H1 (cell line): ENCODE measurements at regions not wholly inside any gene's neighbourhood (a gene's known extent, or its start where the extent isn't known, plus 50 kb on each side); places are given as distances from the start of the nearest gene placed in this dataset.

Experiments used
- CTCF ChIA-PET: fragments of 300-600 bp; sonication (Branson Sonifier 250); formaldehyde crosslinking; loops from one replicate; lab custom pipeline; 2021; ENCODE audit not compliant: partially characterized antibody; lab: Charles Lee
- POLR2A ChIA-PET: fragments of 300-600 bp; sonication (Branson Sonifier 250); formaldehyde crosslinking; loops from one replicate; lab custom pipeline; 2021; ENCODE audit warnings: inconsistent platforms; ENCODE audit not compliant: partially characterized antibody; lab: Charles Lee
- DNase-seq, 2 experiments: peaks; one replicate each; pipeline versions ENCODE4 v3.0.0 to v3.0.0-alpha.2; 2010 to 2022; ENCODE audit warnings: low spot score in 2 of 2, low read depth in 1 of 2, mixed read lengths in 1 of 2
- FAIRE-seq: peaks from 2 replicates; lab custom pipeline; 2011; peaks lifted over from hg19 to GRCh38; lab: Jason Lieb, UNC
- H2AFZ ChIP-seq: 2 replicates; pipeline ENCODE4 v1.8.1; 2012; ENCODE audit warnings: low read length, inconsistent platforms
- H2AK5ac ChIP-seq: 2 replicates; pipeline ENCODE4 v1.6.1; 2013; ENCODE audit warnings: low read depth, low read length
- H2BK120ac ChIP-seq: replicated peaks from 2 replicates; pipeline ENCODE3; 2013; ENCODE audit warnings: low read depth, low read length, inconsistent platforms
- H2BK12ac ChIP-seq: 2 replicates; pipeline ENCODE4 v1.6.1; 2013; ENCODE audit warnings: low read depth, low read length
- H2BK15ac ChIP-seq: 2 replicates; pipeline ENCODE4 v1.6.1; 2013; ENCODE audit warnings: low read length
- H2BK20ac ChIP-seq: 2 replicates; pipeline ENCODE4 v1.6.1; 2013; ENCODE audit warnings: low read length
- H2BK5ac ChIP-seq: 2 replicates; pipeline ENCODE4 v1.6.1; 2013; ENCODE audit warnings: low read depth, low read length
- H3K14ac ChIP-seq: 2 replicates; pipeline ENCODE4 v1.6.1; 2013; ENCODE audit warnings: inconsistent platforms; ENCODE audit not compliant: insufficient read length
- H3K18ac ChIP-seq: 2 replicates; pipeline ENCODE4 v1.6.1; 2013; ENCODE audit warnings: low read length; ENCODE audit errors: extremely low read depth
- H3K23ac ChIP-seq: 2 replicates; pipeline ENCODE4 v1.6.1; 2013; ENCODE audit warnings: inconsistent platforms; ENCODE audit not compliant: insufficient read length
- H3K23me2 ChIP-seq: 2 replicates; pipeline ENCODE4 v1.6.1; 2013; ENCODE audit warnings: low read depth, low read length
- H3K27ac ChIP-seq: 2 replicates; pipeline ENCODE4 v1.6.1; 2011; ENCODE audit warnings: low read depth, low read length, inconsistent platforms
- H3K27me3 ChIP-seq, 4 experiments: replicated peaks in 1 of 4; 1 replicate in 1 of 4; 2 replicates in 3 of 4; pipeline versions ENCODE4 v1.6.1 to v1.8.1; 2011 to 2013; ENCODE audit warnings: low read length in 3 of 4, mild to moderate bottlenecking in 3 of 4, inconsistent platforms in 2 of 4, mixed read lengths in 2 of 4, moderate library complexity in 1 of 4; ENCODE audit not compliant: control insufficient read depth in 3 of 4, insufficient read depth in 3 of 4; ENCODE audit errors: extremely low read depth in 1 of 4
- H3K36me3 ChIP-seq, 4 experiments: 2 replicates each; pipeline versions ENCODE4 v1.6.1 to v1.8.1; 2011 to 2013; ENCODE audit warnings: mild to moderate bottlenecking in 4 of 4, low read length in 3 of 4, moderate library complexity in 2 of 4, control low read depth in 1 of 4, inconsistent platforms in 1 of 4; ENCODE audit not compliant: insufficient read depth in 4 of 4, control insufficient read depth in 2 of 4
- H3K4ac ChIP-seq: replicated peaks from 2 replicates; pipeline ENCODE3; 2013; ENCODE audit warnings: low read length, low read depth, mixed read lengths, inconsistent platforms; ENCODE audit not compliant: insufficient read length
- H3K4me1 ChIP-seq, 4 experiments: replicated peaks in 1 of 4; 1 replicate in 1 of 4; 2 replicates in 3 of 4; pipeline versions ENCODE4 v1.6.1 to v1.8.1; 2011 to 2013; ENCODE audit warnings: low read length in 3 of 4, inconsistent platforms in 2 of 4, mixed read lengths in 1 of 4; ENCODE audit not compliant: insufficient read depth in 4 of 4, control insufficient read depth in 3 of 4
- H3K4me2 ChIP-seq, 2 experiments: 2 replicates each; pipeline versions ENCODE4 v1.6.1 to v1.8.1; 2011 to 2013; ENCODE audit warnings: low read depth in 2 of 2, low read length in 2 of 2, control low read depth in 1 of 2, inconsistent platforms in 1 of 2, mild to moderate bottlenecking in 1 of 2; ENCODE audit not compliant: insufficient read depth in 1 of 2
- H3K4me3 ChIP-seq, 4 experiments: fragments of 200-600, 300-600 bp in 1 of 4; sonication (generic), shearing (Covaris generic), sonication (Bioruptor Twin) in 1 of 4; 2 replicates each; pipeline versions ENCODE4 v1.5.1 to v1.8.1; 2011 to 2016; ENCODE audit warnings: low read length in 4 of 4, low read depth in 3 of 4, control low read depth in 2 of 4, inconsistent platforms in 2 of 4, mild to moderate bottlenecking in 2 of 4, mixed read lengths in 1 of 4, moderate library complexity in 1 of 4; ENCODE audit not compliant: insufficient read depth in 2 of 4; ENCODE audit errors: extremely low read depth in 1 of 4
- H3K56ac ChIP-seq: replicated peaks from 2 replicates; pipeline ENCODE3; 2013; ENCODE audit warnings: low read depth, mild to moderate bottlenecking, mixed read lengths, low read length, inconsistent platforms; ENCODE audit not compliant: insufficient read length
- H3K79me1 ChIP-seq: 2 replicates; pipeline ENCODE4 v1.6.1; 2013; ENCODE audit warnings: low read depth, low read length, control low read depth
- H3K79me2 ChIP-seq, 2 experiments: 2 replicates each; pipeline versions ENCODE4 v1.6.1 to v1.8.1; 2012 to 2013; ENCODE audit warnings: low read length in 2 of 2, mild to moderate bottlenecking in 2 of 2, inconsistent platforms in 1 of 2; ENCODE audit not compliant: insufficient read depth in 2 of 2, control insufficient read depth in 1 of 2
- H3K9ac ChIP-seq, 4 experiments: replicated peaks in 1 of 4; 1 replicate in 1 of 4; 2 replicates in 3 of 4; pipeline versions ENCODE4 v1.6.1 to v1.8.1; 2011 to 2013; ENCODE audit warnings: low read depth in 3 of 4, low read length in 3 of 4, control low read depth in 2 of 4, mild to moderate bottlenecking in 2 of 4, moderate library complexity in 2 of 4, inconsistent platforms in 1 of 4; ENCODE audit errors: extremely low read depth in 1 of 4
- H3K9me3 ChIP-seq, 2 experiments: 2 replicates each; pipeline versions ENCODE4 v1.6.1 to v1.8.1; 2012 to 2013; ENCODE audit warnings: mild to moderate bottlenecking in 2 of 2, moderate library complexity in 2 of 2, control low read depth in 1 of 2, inconsistent platforms in 1 of 2, low read depth in 1 of 2, low read length in 1 of 2, mixed read lengths in 1 of 2; ENCODE audit not compliant: insufficient read depth in 2 of 2
- H4K20me1 ChIP-seq, 2 experiments: replicated peaks in 1 of 2; 2 replicates each; pipeline versions ENCODE3 to v1.8.1; 2011 to 2013; ENCODE audit warnings: inconsistent platforms in 2 of 2, low read length in 2 of 2, mild to moderate bottlenecking in 1 of 2; ENCODE audit not compliant: insufficient read depth in 2 of 2, control insufficient read depth in 1 of 2
- H4K5ac ChIP-seq: 2 replicates; pipeline ENCODE4 v1.6.1; 2013; ENCODE audit warnings: low read length, low read depth, mixed read lengths, inconsistent platforms; ENCODE audit not compliant: insufficient read length
- H4K8ac ChIP-seq: 2 replicates; pipeline ENCODE4 v1.8.0; 2013; ENCODE audit warnings: mild to moderate bottlenecking, moderate library complexity, low read length, inconsistent platforms; ENCODE audit not compliant: insufficient read depth; ENCODE audit errors: extremely low read depth
- H4K91ac ChIP-seq: replicated peaks from 2 replicates; pipeline ENCODE3; 2013; ENCODE audit warnings: low read length, mixed read lengths, inconsistent platforms; ENCODE audit not compliant: insufficient read length
- ASH2L ChIP-seq: fragments of 200-600, 300-600 bp; sonication (generic); IDR thresholded peaks from one replicate; pipeline ENCODE4 v1.7.1; 2017; ENCODE audit warnings: low read length
- BRCA1 ChIP-seq: IDR thresholded peaks from 2 replicates; pipeline ENCODE4 v1.6.1; 2012; ENCODE audit warnings: low read depth, low read length, improper control_type of control experiment
- CBX5 ChIP-seq: fragments of 300-800, 300-1000 bp; sonication (generic); IDR thresholded peaks from 2 replicates; pipeline ENCODE4 v1.7.1; 2016; ENCODE audit warnings: antibody characterized with exemption, low read length, low read depth
- EGR1 ChIP-seq: IDR thresholded peaks from 2 replicates; pipeline ENCODE4 v1.6.1; 2011; ENCODE audit warnings: low read depth, low read length, borderline replicate concordance
- EP300 ChIP-seq, 2 experiments: IDR thresholded peaks; 1 replicate in 1 of 2; 2 replicates in 1 of 2; pipeline ENCODE4 v1.6.1; 2011 to 2012; ENCODE audit warnings: low read depth in 2 of 2, low read length in 2 of 2, mild to moderate bottlenecking in 2 of 2, borderline replicate concordance in 1 of 2, inconsistent platforms in 1 of 2, moderate library complexity in 1 of 2
- GABPA ChIP-seq: IDR thresholded peaks from 2 replicates; pipeline ENCODE4 v1.6.1; 2011; ENCODE audit warnings: mild to moderate bottlenecking, low read length, moderate library complexity, borderline replicate concordance; ENCODE audit not compliant: insufficient read depth
- JUN ChIP-seq: IDR thresholded peaks from 2 replicates; pipeline ENCODE4 v1.6.1; 2011; ENCODE audit warnings: low read depth, mild to moderate bottlenecking, improper control_type of control experiment, low read length
- KDM5A ChIP-seq: fragments of 200-600 bp; IDR thresholded peaks from 2 replicates; pipeline ENCODE4 v1.7.1; 2012; ENCODE audit warnings: mild to moderate bottlenecking, low read length, inconsistent platforms, mixed read lengths
- PHF8 ChIP-seq: fragments of 200-600 bp; sonication (generic); conservative IDR thresholded peaks from 2 replicates; pipeline ENCODE4 v1.7.1; 2012; ENCODE audit warnings: low read depth, mild to moderate bottlenecking, inconsistent platforms, low read length, moderate library complexity
- RAD21 ChIP-seq, 2 experiments: IDR thresholded peaks in 1 of 2; conservative IDR thresholded peaks in 1 of 2; 2 replicates each; pipeline ENCODE4 v1.6.1; 2011; ENCODE audit warnings: low read depth in 2 of 2, low read length in 2 of 2, improper control_type of control experiment in 1 of 2, inconsistent platforms in 1 of 2, mild to moderate bottlenecking in 1 of 2, moderate library complexity in 1 of 2
- RBBP5 ChIP-seq: IDR thresholded peaks from 2 replicates; pipeline ENCODE4 v1.7.1; 2012; ENCODE audit warnings: low read depth, mild to moderate bottlenecking, inconsistent platforms, low read length, moderate library complexity, borderline replicate concordance
- RXRA ChIP-seq: IDR thresholded peaks from 2 replicates; pipeline ENCODE4 v1.6.1; 2011; ENCODE audit warnings: low read depth, mild to moderate bottlenecking, low read length, moderate library complexity; ENCODE audit not compliant: insufficient read depth
- SIN3A ChIP-seq, 2 experiments: IDR thresholded peaks in 1 of 2; conservative IDR thresholded peaks in 1 of 2; 2 replicates each; pipeline ENCODE4 v1.6.1; 2011 to 2012; ENCODE audit warnings: low read length in 2 of 2, improper control_type of control experiment in 1 of 2, low read depth in 1 of 2, mild to moderate bottlenecking in 1 of 2
- SP1 ChIP-seq: IDR thresholded peaks from 2 replicates; pipeline ENCODE4 v1.6.1; 2011; ENCODE audit warnings: low read depth, low read length
- SP4 ChIP-seq: IDR thresholded peaks from 2 replicates; pipeline ENCODE4 v1.6.1; 2012; ENCODE audit warnings: low read length, inconsistent platforms
- WGBS, 2 experiments: shearing (Covaris generic) in 1 of 2; methylation state at CpG; one replicate each; pipeline versions ENCODE4 v1.1.6 to v1.1.7; 2013 to 2015; ENCODE audit warnings: low lambda C conversion rate in 2 of 2, mixed read lengths in 2 of 2, inconsistent platforms in 1 of 2, low coverage in 1 of 2, missing lambda C conversion rate in 1 of 2; ENCODE audit not compliant: insufficient replicate concordance in 2 of 2, insufficient coverage in 1 of 2, insufficient read length in 1 of 2; ENCODE audit errors: extremely low coverage in 1 of 2, missing lambda C conversion rate in 1 of 2; 5-methylcytosine and 5-hydroxymethylcytosine counted together

- CTCF ChIA-PET = no interaction called here
- 86% methylated on average over 7 of the region's 7 CpGs; no CpG with 5 or more reads in 1 of the 2 experiments for WGBS, 2 experiments
- TF ChIP-seq EGR1 = no peak
- no peak for TF ChIP-seq RXRA
- no peak for TF ChIP-seq KDM5A
- TF ChIP-seq EP300 (IDR thresholded peaks at IDR 0.05; ENCODE audit: borderline replicate concordance in 1 of 2, low read depth in 2 of 2, low read length in 2 of 2) = no peak
- TF ChIP-seq JUN = no peak
- no peak for TF ChIP-seq SIN3A (conservative IDR thresholded peaks at IDR 0.05 in 1 of 2, IDR thresholded peaks at IDR 0.05 in 1 of 2; ENCODE audit: low read depth in 1 of 2, low read length in 2 of 2)
- no peak for TF ChIP-seq SP1
- TF ChIP-seq CBX5 = no peak
- TF ChIP-seq RBBP5 = no peak
- TF ChIP-seq ASH2L = no peak
- no peak for TF ChIP-seq RAD21 (IDR thresholded peaks at IDR 0.05 in 1 of 2, conservative IDR thresholded peaks at IDR 0.05 in 1 of 2; ENCODE audit: low read depth in 2 of 2, low read length in 2 of 2)
- no peak for TF ChIP-seq PHF8
- TF ChIP-seq BRCA1 = no peak
- no peak for TF ChIP-seq SP4
- no peak for TF ChIP-seq GABPA
Observed at GRCh38 chr5:109560554-109560953, 129.2 kb upstream of the MAN2A1 start.

More at GRCh38 chr5:109560554-109560953, 129.2 kb upstream of the MAN2A1 start:
- Histone ChIP-seq H2AFZ (peak overlapping the region; percentile 46; the same call in 1 of the 2 replicates), H2BK5ac (no peak overlapping the region), H4K5ac (no peak overlapping the region), H3K4me2 (no peak overlapping the region), H3K23me2 (no peaks in the 10 kb centered on the region; the same call in 1 of the 2 replicates), H3K4me1 (no peaks in the 10 kb centered on the region), H2BK120ac (no peak overlapping the region), H3K27me3 (no peaks in the 10 kb centered on the region), H2BK20ac (no peak overlapping the region), H3K14ac (no peak overlapping the region), H3K9me3 (no peaks in the 10 kb centered on the region), H3K79me2 (no peaks in the 10 kb centered on the region), H3K23ac (no peak overlapping the region), H4K8ac (no peak overlapping the region), H4K91ac (no peak overlapping the region), H3K4me3 (no peak overlapping the region), H3K56ac (no peak overlapping the region), H4K20me1 (no peaks in the 10 kb centered on the region), H3K27ac (no peak overlapping the region), H3K4ac (no peak overlapping the region), H2BK15ac (no peak overlapping the region), H3K18ac (no peak overlapping the region), H3K9ac (no peak overlapping the region), H3K79me1 (no peaks in the 10 kb centered on the region), H2AK5ac (no peak overlapping the region), H3K36me3 (no peaks in the 10 kb centered on the region), H2BK12ac (no peak overlapping the region)
- DNase-seq (no peak), FAIRE-seq (no peak)
- POLR2A ChIA-PET = no interaction called here
